ENCODE measurements at regions not wholly inside any gene's neighbourhood (a gene's known extent, or its start where the extent isn't known, plus 50 kb on each side); places are given as distances from the start of the nearest gene placed in this dataset.

DNA sequence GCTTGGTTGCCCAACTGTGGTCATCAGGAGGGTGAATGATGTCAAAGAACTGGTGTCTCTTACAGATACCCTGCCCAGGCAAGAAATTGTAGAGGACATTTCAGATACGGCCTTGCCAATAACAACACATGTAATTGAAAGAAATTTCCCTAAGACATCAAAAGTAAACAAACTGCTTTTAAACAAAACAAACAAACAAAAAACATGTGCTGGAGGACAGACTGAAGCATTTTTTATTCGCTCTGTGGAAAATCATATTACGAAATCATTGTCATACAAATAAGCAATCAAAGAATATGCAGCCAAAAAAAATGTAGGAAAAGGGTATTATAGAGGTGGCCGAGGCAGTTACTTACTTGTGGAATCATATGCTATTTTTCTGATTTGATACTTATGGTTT, 52.1 kb upstream of the MYEOV start:
- WGBS, 10 experiments: 51 to 98% (median 89%) methylated on average over 2 to 4 of the region's 4 CpGs; no CpG with 5 or more reads in 1 of the 10 experiments
- in situ Hi-C loops (cut with MboI; ENCODE audit: low pct_unique_long_range_greater_than_20kb in 2 of 9, low sequenced_read_pairs in 9 of 9, unreplicated experiment in 9 of 9): no loop called here
- no peak for ATAC-seq (replicated peaks in 6 of 8)
- no peak overlapping the region for H3K4me3 ChIP-seq
- H3K4me1 ChIP-seq (replicated peaks in 1 of 2): peaks cover 0 to 7% of the 10 kb centered on the region in 2 donors
- H3K27ac ChIP-seq: no peak overlapping the region

DNA sequence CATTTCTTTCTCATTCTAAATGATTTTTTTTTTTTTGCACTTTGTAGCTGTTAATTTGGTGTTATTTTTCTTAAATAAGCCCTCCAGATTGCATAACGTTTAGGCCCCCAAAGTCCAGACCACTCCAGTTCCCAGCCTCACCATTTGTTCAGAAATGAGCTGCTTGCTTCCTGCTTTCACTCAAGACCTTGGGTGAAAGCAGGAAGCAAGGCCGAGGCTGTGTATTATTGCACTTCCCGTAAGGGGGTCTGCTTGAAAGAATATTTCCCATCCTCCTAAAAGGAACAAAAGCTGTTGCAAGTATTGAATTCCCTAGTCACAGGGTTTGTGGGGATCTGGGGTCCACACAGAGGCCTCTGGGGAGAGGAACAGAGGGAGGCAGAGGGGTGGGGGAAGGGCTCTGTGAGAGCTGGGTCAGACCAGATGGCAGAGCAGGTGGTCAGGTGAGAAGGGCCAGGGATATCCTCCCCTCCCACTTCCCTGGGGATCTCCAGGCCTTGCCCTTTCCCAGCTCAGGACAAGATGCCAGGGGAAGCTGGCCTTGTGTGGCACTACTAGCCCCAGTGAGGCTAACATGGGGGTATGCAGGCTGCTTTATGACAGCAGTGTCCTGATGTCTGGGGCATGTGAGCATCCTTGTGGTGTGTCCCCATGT, 51.6 kb upstream of the MYEOV start:
- Histone ChIP-seq H3K4me3 (no peak overlapping the region), H3K27ac (no peak overlapping the region), H3K4me1 (replicated peaks in 1 of 2) (peaks cover 0 to 7% of the 10 kb centered on the region in 2 donors)
- no peak for ATAC-seq (replicated peaks in 6 of 8)
- WGBS, 10 experiments: 0 to 76% (median 47%) methylated on average over 1 to 3 of the region's 3 CpGs; no CpG with 5 or more reads in 2 of the 10 experiments
- in situ Hi-C loops (cut with MboI; ENCODE audit: low pct_unique_long_range_greater_than_20kb in 2 of 9, low sequenced_read_pairs in 9 of 9, unreplicated experiment in 9 of 9): no loop called here

DNA sequence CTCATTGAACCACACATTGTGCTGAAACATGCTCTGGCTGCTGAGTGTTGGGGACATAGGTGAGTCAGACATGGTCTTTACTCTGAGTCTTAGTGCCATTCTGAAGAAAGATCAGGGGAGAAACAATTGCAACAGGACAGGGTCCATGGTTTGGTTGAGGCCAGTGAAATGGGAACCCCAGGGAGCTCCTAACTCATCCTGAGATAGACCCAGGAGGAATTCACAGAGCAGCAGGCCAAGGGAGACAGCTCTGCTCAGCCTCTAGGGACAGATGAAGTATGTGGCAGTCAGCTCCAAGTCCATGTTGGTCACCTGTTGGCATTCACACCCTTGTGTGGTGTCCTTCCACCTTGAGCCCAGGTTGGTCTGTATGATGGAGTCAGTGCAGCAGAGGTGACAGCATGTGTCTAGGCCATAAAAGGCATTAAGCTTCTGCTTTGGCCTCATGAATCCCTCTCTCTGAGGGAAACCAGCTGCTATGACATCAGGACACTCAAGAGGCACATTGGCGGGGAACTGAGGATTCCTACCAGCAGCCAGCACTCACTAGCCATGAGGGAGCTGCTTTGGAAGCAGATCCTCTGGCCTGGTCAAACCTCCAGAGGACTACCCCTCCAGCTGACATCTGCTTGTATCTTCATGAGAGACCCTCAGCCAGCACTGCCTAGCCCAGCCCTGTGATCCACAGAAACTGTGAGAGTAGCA, 50.3 kb upstream of the MYEOV start:
- WGBS, 10 experiments: 60 to 100% (median 83%) methylated on average over 1 of the region's 1 CpG; no CpG with 5 or more reads in 7 of the 10 experiments
- no peak overlapping the region for H3K27ac ChIP-seq
- ATAC-seq (replicated peaks in 6 of 8): no peak
- peaks cover 0 to 7% of the 10 kb centered on the region in 2 donors for H3K4me1 ChIP-seq (replicated peaks in 1 of 2)
- in situ Hi-C loops (cut with MboI; ENCODE audit: low pct_unique_long_range_greater_than_20kb in 2 of 9, low sequenced_read_pairs in 9 of 9, unreplicated experiment in 9 of 9): no loop called here
- no peak overlapping the region for H3K4me3 ChIP-seq

All from motor neuron (in vitro differentiated cells).